Spleen (tissue), 7 donors: ENCODE measurements at regions not wholly inside any gene's neighbourhood (a gene's known extent, or its start where the extent isn't known, plus 50 kb on each side); places are given as distances from the start of the nearest gene placed in this dataset.

Experiments used
- CTCF ChIP-seq, 11 experiments: fragments of 200-600 bp in 7 of 11; fragments of 450-650 bp in 4 of 11; sonication (generic) in 4 of 11; IDR thresholded peaks in 8 of 11; conservative IDR thresholded peaks in 3 of 11; 1 replicate in 7 of 11; 2 replicates in 4 of 11; pipeline versions ENCODE4 v1.4.0 to v1.8.0; 2016 to 2021; ENCODE audit warnings: antibody characterized with exemption in 11 of 11, inconsistent platforms in 4 of 11, mild to moderate bottlenecking in 1 of 11
- POLR2A ChIP-seq, 3 donors: fragments of 450-650 bp; IDR thresholded peaks; one replicate each; pipeline ENCODE4 v1.5.1; 2017; ENCODE audit warnings: antibody characterized with exemption in 3 of 3, mild to moderate bottlenecking in 1 of 3
- donor health status: DM: no; HTN: no; CAD: no; lungs with moderate emphysema.
- donor health status: DM: no; HTN: no; CAD: no.
- donor health status: DM: no; HTN: no; CAD: no.

- TF ChIP-seq CTCF (IDR thresholded peaks at IDR 0.05 in 8 of 11, conservative IDR thresholded peaks at IDR 0.05 in 3 of 11) (no peak), POLR2A (IDR thresholded peaks at IDR 0.05) (no peak)
These were observed 820.7 kb downstream of the KCNJ18 start for GRCh38 chr17:22512997-22513538.
